Spleen (tissue), 7 donors: ENCODE measurements at regions not wholly inside any gene's neighbourhood (a gene's known extent, or its start where the extent isn't known, plus 50 kb on each side); places are given as distances from the start of the nearest gene placed in this dataset.

Experiments
- POLR2AphosphoS5 ChIP-seq, 3 donors: sonication (generic); formaldehyde crosslinking; IDR thresholded peaks; one replicate each; pipeline ENCODE4 v1.5.1; 2017; ENCODE audit warnings: antibody characterized with exemption in 3 of 3
- TF ChIP-seq, protein P1 (sequence below), 11 experiments: fragments of 200-600 bp in 7 of 11; fragments of 450-650 bp in 4 of 11; sonication (generic) in 4 of 11; IDR thresholded peaks in 8 of 11; conservative IDR thresholded peaks in 3 of 11; 1 replicate in 7 of 11; 2 replicates in 4 of 11; pipeline versions ENCODE4 v1.4.0 to v1.8.0; 2016 to 2021; ENCODE audit warnings: antibody characterized with exemption in 11 of 11, inconsistent platforms in 4 of 11, mild to moderate bottlenecking in 1 of 11
- donor health status: DM: no; HTN: no; CAD: no; lungs with moderate emphysema.
- donor health status: DM: no; HTN: no; CAD: no.
- donor health status: DM: no; HTN: no; CAD: no.

DNA sequence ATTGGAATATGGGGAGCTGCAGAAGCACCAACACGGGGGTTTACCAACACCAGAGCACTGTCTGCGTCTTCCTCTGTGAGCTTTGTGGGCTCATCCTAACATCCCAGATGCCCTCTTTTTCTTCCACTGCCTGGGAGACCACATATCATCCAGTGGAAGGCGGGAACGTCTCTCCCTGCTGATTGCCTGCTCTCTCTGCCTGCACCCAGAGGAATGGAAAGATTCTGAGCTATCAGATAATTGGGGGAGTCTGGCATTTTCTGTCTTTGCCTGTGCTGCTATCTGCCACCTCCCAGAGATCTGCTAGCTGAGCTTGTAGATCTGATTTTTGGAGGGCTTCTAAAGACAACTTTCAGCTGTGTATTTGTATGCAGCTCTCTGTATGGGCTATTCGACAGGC is 166.2 kb upstream of the PLXNA2 start:
- TF ChIP-seq, protein P1, sequence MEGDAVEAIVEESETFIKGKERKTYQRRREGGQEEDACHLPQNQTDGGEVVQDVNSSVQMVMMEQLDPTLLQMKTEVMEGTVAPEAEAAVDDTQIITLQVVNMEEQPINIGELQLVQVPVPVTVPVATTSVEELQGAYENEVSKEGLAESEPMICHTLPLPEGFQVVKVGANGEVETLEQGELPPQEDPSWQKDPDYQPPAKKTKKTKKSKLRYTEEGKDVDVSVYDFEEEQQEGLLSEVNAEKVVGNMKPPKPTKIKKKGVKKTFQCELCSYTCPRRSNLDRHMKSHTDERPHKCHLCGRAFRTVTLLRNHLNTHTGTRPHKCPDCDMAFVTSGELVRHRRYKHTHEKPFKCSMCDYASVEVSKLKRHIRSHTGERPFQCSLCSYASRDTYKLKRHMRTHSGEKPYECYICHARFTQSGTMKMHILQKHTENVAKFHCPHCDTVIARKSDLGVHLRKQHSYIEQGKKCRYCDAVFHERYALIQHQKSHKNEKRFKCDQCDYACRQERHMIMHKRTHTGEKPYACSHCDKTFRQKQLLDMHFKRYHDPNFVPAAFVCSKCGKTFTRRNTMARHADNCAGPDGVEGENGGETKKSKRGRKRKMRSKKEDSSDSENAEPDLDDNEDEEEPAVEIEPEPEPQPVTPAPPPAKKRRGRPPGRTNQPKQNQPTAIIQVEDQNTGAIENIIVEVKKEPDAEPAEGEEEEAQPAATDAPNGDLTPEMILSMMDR (IDR thresholded peaks at IDR 0.05 in 8 of 11, conservative IDR thresholded peaks at IDR 0.05 in 3 of 11): no peak
- TF ChIP-seq POLR2AphosphoS5 (IDR thresholded peaks at IDR 0.05): no peak
